RKO (cell line): ENCODE measurements at regions not wholly inside any gene's neighbourhood (a gene's known extent, or its start where the extent isn't known, plus 50 kb on each side); places are given as distances from the start of the nearest gene placed in this dataset.

Experiments
- DNase-seq: peaks from one replicate; pipeline ENCODE4 v3.0.0-alpha.2; 2016; ENCODE audit warnings: low spot score

DNA sequence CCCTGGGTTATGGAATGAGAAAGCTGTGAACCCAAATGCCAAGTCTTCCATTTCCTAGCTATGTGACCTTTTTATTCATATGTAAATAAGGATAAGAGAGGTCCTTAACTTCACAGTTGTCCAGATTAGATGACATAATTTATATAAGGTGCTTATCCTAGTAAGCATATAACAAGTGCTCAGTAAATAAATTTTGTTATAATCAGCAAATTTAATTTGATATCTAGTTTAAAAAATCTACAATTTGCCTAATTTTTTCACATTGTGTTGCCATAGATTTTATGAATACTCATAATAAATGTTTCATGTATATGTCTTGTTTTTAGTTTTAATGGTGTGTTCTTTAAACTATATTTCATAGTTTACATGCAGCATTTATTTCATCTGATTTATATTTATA, 130.4 kb upstream of the SPRY1 start:
- no peak for DNase-seq

GRCh38 chr4:123278755-123279154, 117.8 kb upstream of the SPRY1 start:
- DNase-seq = no peak

DNA sequence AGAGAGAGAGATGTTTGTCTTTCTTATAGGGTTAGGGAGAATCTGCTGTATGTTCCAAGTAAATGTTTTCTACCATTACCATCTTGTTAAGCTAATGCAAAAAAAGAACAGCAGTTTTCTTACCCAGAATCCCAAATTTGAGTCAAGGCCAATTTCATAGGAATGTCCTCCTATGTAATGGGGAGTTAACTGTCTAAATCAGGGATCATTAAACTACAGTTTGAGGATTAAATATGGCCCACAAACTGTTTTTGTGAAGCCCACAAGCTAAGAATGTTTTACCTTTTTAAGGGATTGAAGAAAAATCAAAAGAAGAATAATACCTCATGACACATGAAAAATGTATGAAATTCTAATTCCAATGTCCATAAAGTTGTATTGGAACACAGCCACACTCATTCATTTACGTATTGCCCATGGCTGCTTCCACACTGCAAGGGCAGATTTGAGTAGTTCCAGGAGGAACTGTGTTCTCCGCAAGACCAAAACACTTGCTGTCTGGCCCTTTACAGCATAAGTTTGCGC, 113.2 kb upstream of the SPRY1 start:
- DNase-seq = no peak

DNA sequence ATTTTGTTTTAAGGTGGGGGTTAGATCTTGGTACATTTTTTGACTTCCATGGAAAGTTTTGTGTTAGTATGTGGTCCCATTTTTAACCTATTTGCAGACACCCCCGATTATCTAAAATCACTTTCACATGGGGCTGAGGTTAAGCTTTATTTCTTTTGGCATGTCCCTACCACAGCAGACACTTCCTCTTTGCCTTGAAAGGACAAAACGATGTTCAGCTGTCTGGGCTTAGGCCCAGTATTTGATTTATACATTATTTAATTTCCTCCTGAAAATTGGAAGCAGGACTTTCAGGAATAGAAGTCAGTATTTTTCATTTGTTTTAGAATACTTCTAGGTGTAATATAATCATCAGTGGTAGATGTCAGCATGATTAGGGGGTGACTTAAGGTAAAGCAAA, 112.4 kb upstream of the SPRY1 start:
- DNase-seq = no peak

DNA sequence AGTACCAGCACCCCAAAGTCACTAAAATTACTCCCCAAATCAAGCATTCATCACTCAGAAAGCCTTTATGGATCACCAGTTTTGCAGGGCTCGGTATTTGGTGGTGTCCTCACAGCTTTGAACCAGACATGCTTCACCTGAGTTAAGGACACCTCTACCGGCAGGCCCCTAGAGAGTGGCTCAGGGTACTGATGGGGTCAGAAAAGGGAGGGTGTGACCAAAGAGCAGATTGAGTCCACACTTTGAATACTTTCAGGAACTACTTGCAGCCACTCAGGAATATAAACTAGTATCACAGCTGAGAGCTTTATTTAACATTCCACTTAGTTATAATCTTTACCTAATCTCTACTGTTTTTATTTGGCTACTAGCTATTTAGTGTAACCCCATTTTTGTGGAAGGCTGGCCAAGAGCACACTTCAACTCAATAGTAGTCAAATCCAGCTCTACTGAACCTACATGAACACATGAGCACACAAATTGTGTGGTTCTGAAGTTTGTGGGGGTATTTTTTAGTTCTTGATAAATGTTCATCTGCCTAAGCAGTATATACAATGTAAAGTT, 109.6 kb upstream of the SPRY1 start:
- DNase-seq = no peak

DNA sequence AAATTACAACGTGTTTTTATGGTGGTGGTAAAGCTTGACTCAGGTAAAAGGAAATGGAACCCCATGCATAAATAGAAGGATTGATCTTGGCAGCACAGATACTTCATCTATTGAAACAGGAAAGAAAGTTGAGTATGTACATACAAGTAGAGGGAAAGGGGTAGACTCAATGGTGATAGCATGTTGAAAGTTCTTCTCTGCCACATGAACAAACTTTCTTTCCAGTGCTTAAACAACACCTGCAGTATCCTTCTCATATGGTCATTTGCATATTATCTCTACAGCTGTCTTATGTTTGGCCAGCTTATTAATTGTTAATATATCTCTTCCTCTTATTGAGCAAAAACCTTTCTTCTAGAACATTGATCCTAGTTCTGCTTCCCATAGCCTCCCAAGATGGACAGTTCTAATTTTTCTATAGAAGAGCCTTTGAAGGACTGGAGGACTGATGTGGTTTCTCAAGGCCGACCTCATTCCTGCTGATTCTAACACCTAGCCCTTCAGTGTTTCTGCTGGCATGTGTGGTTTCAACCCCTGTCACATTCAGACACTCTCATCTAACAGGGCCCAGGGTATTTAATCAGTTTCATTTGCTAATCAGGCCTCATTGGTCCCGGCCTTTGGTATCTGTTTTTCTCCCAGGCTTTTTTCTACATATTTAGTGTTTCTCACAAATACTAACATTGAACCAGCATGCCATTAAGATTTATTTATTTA, 108.1 kb upstream of the SPRY1 start:
- no peak for DNase-seq

- no peak for DNase-seq
Observed at GRCh38 chr4:123291329-123291728, 105.3 kb upstream of the SPRY1 start.

- no peak for DNase-seq
Observed at GRCh38 chr4:123297836-123298235, 98.8 kb upstream of the SPRY1 start.

- no peak for DNase-seq
Observed at GRCh38 chr4:123298261-123298660, 98.3 kb upstream of the SPRY1 start.

DNA sequence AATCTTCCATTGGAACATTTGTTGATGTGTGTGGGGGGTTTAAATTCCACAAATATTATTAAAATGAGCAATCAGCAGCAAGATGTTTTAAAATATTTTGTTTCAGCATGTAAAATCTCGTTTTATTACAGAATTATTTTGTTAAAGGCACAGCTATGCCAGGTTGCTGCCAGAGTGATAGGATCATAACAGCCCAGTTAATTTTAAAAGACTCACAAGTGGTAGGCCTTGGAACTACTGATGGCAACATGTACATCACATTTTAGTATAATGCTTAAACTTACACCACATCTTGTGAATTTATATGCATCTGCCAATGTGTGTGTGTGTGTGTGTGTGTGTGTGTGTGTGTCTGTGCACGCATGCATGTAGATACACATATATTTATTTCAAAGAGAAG, 97.8 kb upstream of the SPRY1 start:
- no peak for DNase-seq

DNA sequence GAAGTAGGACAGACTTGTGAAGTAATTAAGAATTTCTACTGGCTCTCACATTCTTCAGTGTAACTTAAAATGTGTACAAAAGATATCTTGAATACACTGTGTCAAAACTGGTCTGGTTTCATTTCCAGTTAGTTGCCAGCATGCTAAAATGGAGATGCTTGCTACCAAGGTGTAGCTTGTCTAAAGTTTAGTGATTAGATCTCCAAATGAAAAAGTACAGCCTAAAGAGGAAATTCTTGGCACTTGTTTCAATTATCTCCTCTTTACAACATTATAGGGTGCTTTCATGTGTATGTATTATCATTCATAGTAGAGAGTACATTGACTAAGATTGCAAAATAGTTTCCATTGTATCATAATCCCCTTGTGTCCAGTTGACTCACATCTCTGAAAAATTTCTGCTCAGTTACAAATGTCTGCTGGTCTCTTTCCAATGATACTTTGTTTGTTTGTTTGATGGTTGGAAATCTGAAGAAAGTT, 97.3 kb upstream of the SPRY1 start:
- peak; percentile 22 for DNase-seq

GRCh38 chr4:123300222-123301039, 96.2 kb upstream of the SPRY1 start:
- no peak for DNase-seq

DNA sequence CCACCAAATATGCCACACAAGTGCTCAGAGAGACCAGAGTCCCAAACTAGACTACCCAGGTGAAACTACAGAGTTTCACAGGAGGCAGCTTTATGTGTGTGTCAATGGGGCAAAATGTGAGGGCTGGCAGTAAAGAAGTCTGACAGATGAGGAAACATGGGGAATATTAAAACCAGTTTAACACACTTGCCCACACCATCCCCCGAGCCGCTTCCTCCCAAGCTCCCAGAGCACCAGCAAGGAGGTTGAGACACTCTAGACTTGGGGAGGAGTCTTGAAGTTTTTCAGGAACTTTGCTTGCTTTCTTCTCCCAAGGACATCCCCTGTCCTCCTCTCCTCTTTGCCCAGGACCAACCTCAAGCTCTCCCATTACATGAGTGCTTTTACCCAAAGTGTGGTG, 94.7 kb upstream of the SPRY1 start:
- no peak for DNase-seq

GRCh38 chr4:123304151-123304964, 92.2 kb upstream of the SPRY1 start:
- no peak for DNase-seq

- DNase-seq = no peak
Observed at GRCh38 chr4:123305736-123306135, 90.9 kb upstream of the SPRY1 start.

DNA sequence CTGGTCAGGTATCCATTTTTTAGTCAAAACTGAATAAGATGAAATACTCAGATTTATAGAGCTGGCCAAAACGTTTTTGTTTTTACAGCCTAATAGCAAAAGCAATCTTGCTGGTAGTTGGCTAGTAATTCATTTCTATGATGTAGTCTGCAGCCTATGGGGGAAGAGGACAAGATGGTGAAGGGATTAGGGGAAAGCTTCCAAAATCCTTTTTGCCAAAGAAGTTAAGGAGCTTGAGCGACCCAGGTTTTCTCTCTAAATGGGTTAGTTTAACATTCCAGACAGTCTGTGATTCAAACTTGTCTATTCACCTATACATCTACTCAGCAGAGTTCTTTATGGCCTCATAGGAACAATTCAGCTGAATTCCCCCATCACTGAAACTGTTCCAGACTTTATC, 89.8 kb upstream of the SPRY1 start:
- DNase-seq = no peak

DNA sequence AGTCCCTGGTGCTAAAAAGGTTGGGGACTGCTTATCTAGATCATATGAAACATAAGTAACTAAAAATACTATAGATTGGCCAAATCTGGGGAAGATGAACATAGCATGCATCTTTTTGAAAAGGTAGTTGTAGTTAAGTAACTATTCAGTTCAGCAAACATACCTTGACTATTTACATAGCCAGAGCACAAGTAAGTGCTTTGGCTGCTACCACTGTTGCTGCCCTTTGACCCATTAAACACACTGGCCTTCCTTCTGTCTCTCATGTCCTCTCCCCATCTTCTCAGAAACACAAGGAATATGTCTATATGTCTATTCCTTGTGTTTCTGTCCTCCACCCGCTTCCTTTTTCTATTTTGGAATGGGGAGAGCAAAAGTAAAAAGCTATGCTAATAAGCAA, 87.9 kb upstream of the SPRY1 start:
- DNase-seq = no peak

GRCh38 chr4:123312116-123312515, 84.5 kb upstream of the SPRY1 start:
- no peak for DNase-seq

DNA sequence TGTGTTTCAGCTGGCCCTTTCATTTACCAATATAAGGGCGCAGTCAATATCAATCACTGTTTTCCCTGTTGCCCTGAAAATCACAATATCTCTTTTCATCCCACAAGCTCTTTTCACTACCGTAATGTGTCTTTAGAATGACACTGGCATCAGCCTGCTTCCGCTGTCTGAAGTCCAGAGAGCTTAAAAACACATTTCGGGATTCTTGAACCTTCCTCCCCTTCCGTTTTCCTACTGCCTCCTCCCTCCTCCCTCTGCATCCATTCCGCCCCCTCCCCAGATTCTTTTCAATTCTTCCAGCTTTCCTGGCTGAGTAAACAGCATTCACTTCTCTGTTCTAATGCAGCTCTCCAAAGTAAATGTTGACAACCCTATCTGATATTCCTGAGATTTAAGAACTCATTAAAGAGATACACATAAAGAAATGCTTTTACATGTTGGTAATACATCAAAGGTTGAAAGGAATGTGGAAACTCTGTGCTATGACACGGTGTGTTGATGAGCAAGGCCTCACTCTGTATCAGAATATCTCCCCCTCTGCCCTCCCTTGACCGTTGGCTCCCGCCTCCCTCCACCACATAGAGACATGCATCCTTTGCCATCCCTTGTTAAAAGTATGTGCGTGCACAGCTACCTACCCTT, 83.5 kb upstream of the SPRY1 start:
- no peak for DNase-seq

DNA sequence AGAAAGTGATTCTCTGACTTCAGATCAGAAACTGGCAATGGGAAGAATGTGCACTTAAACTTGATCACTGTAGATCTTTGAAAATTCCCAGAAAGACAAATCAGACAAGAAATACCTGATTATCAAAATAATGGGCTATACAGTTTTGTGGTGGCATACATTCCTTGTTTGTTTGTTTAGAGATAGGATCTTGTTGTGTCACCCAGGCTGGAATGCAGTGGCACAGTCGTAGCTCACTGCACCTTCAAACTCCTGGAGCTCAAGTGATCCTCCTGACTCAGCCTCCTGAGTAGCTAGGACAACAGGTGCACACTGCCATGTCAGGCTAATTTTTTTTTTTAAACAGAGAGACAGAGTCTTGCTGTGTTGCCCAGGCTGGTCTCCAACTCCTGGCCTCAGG, 81.0 kb upstream of the SPRY1 start:
- DNase-seq = no peak

- DNase-seq = no peak
Observed at GRCh38 chr4:123317211-123317610, 79.4 kb upstream of the SPRY1 start.

- no peak for DNase-seq
Observed at GRCh38 chr4:123319639-123320038, 77.0 kb upstream of the SPRY1 start.
